ENCODE measurements at regions not wholly inside any gene's neighbourhood (a gene's known extent, or its start where the extent isn't known, plus 50 kb on each side); places are given as distances from the start of the nearest gene placed in this dataset.

DNA sequence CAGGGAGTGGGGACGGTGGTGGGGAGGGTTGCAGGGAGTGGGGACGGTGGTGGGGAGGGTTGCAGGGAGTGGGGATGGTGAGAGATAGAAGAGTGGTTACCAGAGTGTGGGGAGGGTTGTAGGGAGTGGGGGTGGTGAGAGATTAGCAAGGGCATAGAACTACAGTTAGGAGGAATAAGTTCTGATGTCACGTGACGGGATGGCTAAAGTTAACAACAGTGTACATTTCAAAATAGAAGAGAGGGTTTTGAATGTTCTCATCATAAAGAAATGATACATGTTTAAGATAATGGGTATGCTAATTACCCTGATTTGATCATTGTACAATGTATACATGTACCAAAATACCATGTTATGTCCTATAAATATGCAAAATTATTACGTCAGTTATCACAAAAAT, 57.6 kb upstream of the FRMD1 start:
- Histone ChIP-seq H3K27ac (no peak overlapping the region), H3K27me3 (ENCODE audit: insufficient read depth, low read depth) (no peaks in the 10 kb centered on the region), H3K9ac (no peak overlapping the region), H3K79me2 (ENCODE audit: insufficient read depth, low read depth) (no peaks in the 10 kb centered on the region), H3K36me3 (ENCODE audit: insufficient read depth) (no peaks in the 10 kb centered on the region), H3K4me3 (IDR thresholded peaks at IDR 0.05; ENCODE audit: insufficient read depth, low read depth, low read length) (no peak overlapping the region), H2AFZ (ENCODE audit: low read depth) (no peak overlapping the region), H4K20me1 (ENCODE audit: insufficient read depth) (no peaks in the 10 kb centered on the region), H3K4me2 (no peak overlapping the region), H3K4me1 (ENCODE audit: low read depth, poor library complexity, severe bottlenecking) (no peaks in the 10 kb centered on the region)
- TF ChIP-seq, protein P1, sequence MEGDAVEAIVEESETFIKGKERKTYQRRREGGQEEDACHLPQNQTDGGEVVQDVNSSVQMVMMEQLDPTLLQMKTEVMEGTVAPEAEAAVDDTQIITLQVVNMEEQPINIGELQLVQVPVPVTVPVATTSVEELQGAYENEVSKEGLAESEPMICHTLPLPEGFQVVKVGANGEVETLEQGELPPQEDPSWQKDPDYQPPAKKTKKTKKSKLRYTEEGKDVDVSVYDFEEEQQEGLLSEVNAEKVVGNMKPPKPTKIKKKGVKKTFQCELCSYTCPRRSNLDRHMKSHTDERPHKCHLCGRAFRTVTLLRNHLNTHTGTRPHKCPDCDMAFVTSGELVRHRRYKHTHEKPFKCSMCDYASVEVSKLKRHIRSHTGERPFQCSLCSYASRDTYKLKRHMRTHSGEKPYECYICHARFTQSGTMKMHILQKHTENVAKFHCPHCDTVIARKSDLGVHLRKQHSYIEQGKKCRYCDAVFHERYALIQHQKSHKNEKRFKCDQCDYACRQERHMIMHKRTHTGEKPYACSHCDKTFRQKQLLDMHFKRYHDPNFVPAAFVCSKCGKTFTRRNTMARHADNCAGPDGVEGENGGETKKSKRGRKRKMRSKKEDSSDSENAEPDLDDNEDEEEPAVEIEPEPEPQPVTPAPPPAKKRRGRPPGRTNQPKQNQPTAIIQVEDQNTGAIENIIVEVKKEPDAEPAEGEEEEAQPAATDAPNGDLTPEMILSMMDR (conservative IDR thresholded peaks at IDR 0.05; ENCODE audit: low read depth, low read length): no peak

- TF ChIP-seq, protein P1 (conservative IDR thresholded peaks at IDR 0.05; ENCODE audit: low read depth, low read length): no peak
- Histone ChIP-seq H3K4me3 (IDR thresholded peaks at IDR 0.05; ENCODE audit: insufficient read depth, low read depth, low read length) (no peak overlapping the region), H3K9ac (no peak overlapping the region), H3K27me3 (ENCODE audit: insufficient read depth, low read depth) (no peaks in the 10 kb centered on the region), H4K20me1 (ENCODE audit: insufficient read depth) (no peaks in the 10 kb centered on the region), H3K79me2 (ENCODE audit: insufficient read depth, low read depth) (no peaks in the 10 kb centered on the region), H3K36me3 (ENCODE audit: insufficient read depth) (no peaks in the 10 kb centered on the region), H3K4me1 (ENCODE audit: low read depth, poor library complexity, severe bottlenecking) (no peaks in the 10 kb centered on the region), H3K27ac (no peak overlapping the region), H3K4me2 (no peak overlapping the region), H2AFZ (ENCODE audit: low read depth) (no peak overlapping the region)
These were observed 57.0 kb upstream of the FRMD1 start for GRCh38 chr6:168136001-168136400.

DNA sequence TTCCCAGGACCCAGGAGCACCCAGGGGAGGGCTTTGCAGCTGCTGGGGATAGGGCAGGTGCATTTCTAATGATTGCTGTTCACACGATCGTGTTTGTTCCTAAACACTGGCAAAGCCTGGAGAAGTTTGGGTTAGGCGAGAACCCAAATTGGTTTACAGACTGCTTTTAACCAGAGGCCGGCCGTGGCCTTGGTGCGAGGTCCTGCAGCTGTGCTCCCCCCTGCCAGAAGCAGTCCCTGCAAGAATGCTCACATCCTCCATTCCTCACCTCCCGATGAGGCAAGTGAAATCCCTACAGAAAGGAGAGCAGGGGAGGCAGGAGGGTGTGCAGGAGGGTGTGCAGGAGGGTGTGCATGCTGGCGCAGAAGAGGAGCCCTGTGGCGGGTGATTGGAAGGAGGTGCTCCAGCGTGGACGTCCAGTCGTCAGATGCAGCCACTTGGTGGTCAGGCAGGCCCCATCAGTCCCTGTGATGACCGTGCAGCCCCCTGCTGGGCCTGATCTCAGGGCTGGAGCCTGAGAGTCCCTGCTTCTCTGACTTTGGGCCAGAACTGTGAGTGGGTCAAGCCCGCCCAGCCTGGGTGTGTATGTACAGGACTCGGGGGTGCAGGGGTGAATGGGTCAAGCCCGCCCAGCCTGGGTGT, 55.7 kb upstream of the FRMD1 start:
- H4K20me1 ChIP-seq (ENCODE audit: insufficient read depth): no peaks in the 10 kb centered on the region
- no peak overlapping the region for H3K4me2 ChIP-seq
- H2AFZ ChIP-seq (ENCODE audit: low read depth): no peak overlapping the region
- H3K27me3 ChIP-seq (ENCODE audit: insufficient read depth, low read depth): no peaks in the 10 kb centered on the region
- H3K27ac ChIP-seq: no peak overlapping the region
- H3K79me2 ChIP-seq (ENCODE audit: insufficient read depth, low read depth): no peaks in the 10 kb centered on the region
- no peak overlapping the region for H3K4me3 ChIP-seq (IDR thresholded peaks at IDR 0.05; ENCODE audit: insufficient read depth, low read depth, low read length)
- no peak overlapping the region for H3K9ac ChIP-seq
- no peaks in the 10 kb centered on the region for H3K4me1 ChIP-seq (ENCODE audit: low read depth, poor library complexity, severe bottlenecking)
- H3K36me3 ChIP-seq (ENCODE audit: insufficient read depth): no peaks in the 10 kb centered on the region
- TF ChIP-seq, protein P1 (conservative IDR thresholded peaks at IDR 0.05; ENCODE audit: low read depth, low read length): no peak

DNA sequence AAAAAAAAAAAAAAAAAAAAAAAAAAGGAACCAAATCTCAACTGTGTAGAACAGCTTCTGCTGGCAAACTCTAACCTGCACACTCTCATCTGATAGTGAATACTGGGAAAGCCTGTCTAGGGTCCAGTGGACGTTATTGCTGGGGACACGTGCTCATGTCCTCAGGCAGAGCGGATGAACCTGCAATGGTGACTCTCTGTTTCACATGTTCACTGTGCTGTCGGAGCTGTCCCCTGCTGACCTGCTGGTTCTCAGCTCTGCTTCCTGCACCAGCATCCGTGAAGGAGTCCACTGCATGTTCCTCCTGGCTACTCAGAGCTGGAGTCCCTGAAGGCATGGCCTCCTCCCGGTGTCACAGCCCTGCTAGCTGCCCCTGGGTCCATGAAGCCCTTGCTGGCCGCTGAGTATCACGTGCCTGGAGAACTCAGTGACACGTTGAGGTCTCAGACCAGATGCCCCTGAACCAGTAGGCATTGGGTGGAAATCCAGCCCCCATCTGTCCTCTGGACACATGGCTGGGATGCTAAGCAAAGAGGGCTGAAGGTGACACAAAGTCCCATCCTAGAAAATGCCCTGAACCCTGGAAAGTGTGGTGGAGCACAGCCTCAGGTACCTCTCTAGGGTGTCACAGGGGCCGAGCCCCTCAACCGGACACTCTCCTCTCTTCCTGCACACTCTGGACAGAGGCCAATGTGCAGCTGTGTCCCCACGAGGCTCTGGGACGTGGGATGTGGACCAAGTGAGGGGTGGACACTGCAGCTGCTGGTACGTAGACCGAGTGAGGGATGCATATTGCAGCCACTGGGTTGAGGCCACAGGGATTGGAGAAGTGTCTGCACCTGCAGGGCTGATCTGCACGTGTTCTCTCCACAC, 54.9 kb upstream of the FRMD1 start:
- Histone ChIP-seq H3K9ac (no peak overlapping the region), H3K4me1 (ENCODE audit: low read depth, poor library complexity, severe bottlenecking) (no peaks in the 10 kb centered on the region), H3K36me3 (ENCODE audit: insufficient read depth) (no peaks in the 10 kb centered on the region), H2AFZ (ENCODE audit: low read depth) (no peak overlapping the region), H4K20me1 (ENCODE audit: insufficient read depth) (no peaks in the 10 kb centered on the region), H3K79me2 (ENCODE audit: insufficient read depth, low read depth) (no peaks in the 10 kb centered on the region), H3K4me2 (no peak overlapping the region), H3K27ac (no peak overlapping the region), H3K4me3 (IDR thresholded peaks at IDR 0.05; ENCODE audit: insufficient read depth, low read depth, low read length) (no peak overlapping the region), H3K27me3 (ENCODE audit: insufficient read depth, low read depth) (no peaks in the 10 kb centered on the region)
- TF ChIP-seq, protein P1 (conservative IDR thresholded peaks at IDR 0.05; ENCODE audit: low read depth, low read length): no peak
